Endothelial cell of umbilical vein (primary cell): ENCODE measurements at regions not wholly inside any gene's neighbourhood (a gene's known extent, or its start where the extent isn't known, plus 50 kb on each side); places are given as distances from the start of the nearest gene placed in this dataset.

Experiments
- BruUV-seq: library from RNA; stranded (reverse); fragments of 400-500 nt; replicated peaks from 2 replicates; lab custom pipeline; 2021; lab: Mats Ljungman, UMichigan
- CTCF ChIA-PET: fragments of 300-600, 350-600 bp; sonication (Branson Sonifier 250); formaldehyde crosslinking; loops from one replicate; lab custom pipeline; 2021; ENCODE audit warnings: antibody characterized with exemption, inconsistent platforms; lab: Charles Lee
- POLR2A ChIA-PET: fragments of 300-600, 350-600 bp; sonication (Branson Sonifier 250); formaldehyde crosslinking; loops from one replicate; lab custom pipeline; 2021; ENCODE audit warnings: antibody characterized with exemption, inconsistent platforms; lab: Charles Lee
- DNase-seq: peaks from one replicate; pipeline ENCODE4 v3.0.0-alpha.2; 2011; ENCODE audit warnings: low read depth, low spot score
- FAIRE-seq: peaks from 2 replicates; lab custom pipeline; 2011; peaks lifted over from hg19 to GRCh38; lab: Jason Lieb, UNC
- H2AFZ ChIP-seq: 2 replicates; pipeline ENCODE4 v1.6.0; 2012; ENCODE audit warnings: low read depth, low read length, control low read depth, inconsistent platforms
- H3K27ac ChIP-seq: 2 replicates; pipeline ENCODE4 v1.5.1; 2011; ENCODE audit warnings: low read depth, mild to moderate bottlenecking, control low read depth, low read length, moderate library complexity; ENCODE audit not compliant: insufficient read depth
- H3K27me3 ChIP-seq, 2 experiments: 2 replicates each; pipeline versions ENCODE4 v1.6.0 to v1.6.1; 2011; ENCODE audit warnings: low read length in 2 of 2, mixed read lengths in 1 of 2; ENCODE audit not compliant: control insufficient read depth in 2 of 2, insufficient read depth in 2 of 2
- H3K36me3 ChIP-seq, 2 experiments: 2 replicates in 1 of 2; 3 replicates in 1 of 2; pipeline ENCODE4 v1.5.1; 2011; ENCODE audit warnings: low read length in 2 of 2, mild to moderate bottlenecking in 1 of 2, moderate library complexity in 1 of 2; ENCODE audit not compliant: control insufficient read depth in 2 of 2, insufficient read depth in 2 of 2; ENCODE audit errors: extremely low read depth in 1 of 2
- H3K4me1 ChIP-seq: 3 replicates; pipeline ENCODE4 v1.5.1; 2011; ENCODE audit warnings: mild to moderate bottlenecking, low read length; ENCODE audit not compliant: control insufficient read depth, insufficient read depth; ENCODE audit errors: extremely low read depth
- H3K4me2 ChIP-seq: 2 replicates; pipeline ENCODE4 v1.6.1; 2011; ENCODE audit warnings: low read length, control low read depth, mixed read lengths; ENCODE audit not compliant: insufficient read depth
- H3K4me3 ChIP-seq, 3 experiments: fragments of 200-600 bp in 1 of 3; sonication (generic), shearing (Covaris generic) in 1 of 3; replicated peaks in 1 of 3; 2 replicates each; pipeline ENCODE4 v1.5.1; 2011 to 2016; ENCODE audit warnings: control low read depth in 3 of 3, low read length in 3 of 3, mild to moderate bottlenecking in 2 of 3, inconsistent platforms in 1 of 3, low read depth in 1 of 3, moderate library complexity in 1 of 3; ENCODE audit not compliant: insufficient read depth in 1 of 3
- H3K79me2 ChIP-seq: 2 replicates; pipeline ENCODE4 v1.6.0; 2012; ENCODE audit warnings: low read length, inconsistent platforms; ENCODE audit not compliant: control insufficient read depth, insufficient read depth
- H3K9ac ChIP-seq: replicated peaks from 2 replicates; pipeline ENCODE3; 2011; ENCODE audit warnings: low read length, control low read depth; ENCODE audit not compliant: insufficient read depth; ENCODE audit errors: extremely low read depth
- H3K9me1 ChIP-seq: replicated peaks from 3 replicates; pipeline ENCODE4 v1.6.0; 2011; ENCODE audit warnings: mild to moderate bottlenecking, low read length; ENCODE audit not compliant: control insufficient read depth, insufficient read depth; ENCODE audit errors: extremely low read depth
- H3K9me3 ChIP-seq: replicated peaks from 2 replicates; pipeline ENCODE4 v1.5.1; 2012; ENCODE audit warnings: low read length, inconsistent platforms; ENCODE audit not compliant: control insufficient read depth, insufficient read depth
- H4K20me1 ChIP-seq: replicated peaks from 2 replicates; pipeline ENCODE3; 2011; ENCODE audit warnings: mild to moderate bottlenecking, low read length; ENCODE audit not compliant: control insufficient read depth, insufficient read depth; ENCODE audit errors: extremely low read depth
- EZH2 ChIP-seq: IDR thresholded peaks from 2 replicates; pipeline ENCODE4 v1.6.1; 2012; ENCODE audit warnings: borderline replicate concordance, low read depth, mild to moderate bottlenecking, moderate library complexity, low read length, inconsistent platforms; ENCODE audit not compliant: severe bottlenecking
- FOS ChIP-seq: IDR thresholded peaks from 2 replicates; pipeline ENCODE4 v1.6.1; 2011; ENCODE audit warnings: mild to moderate bottlenecking, low read length, moderate library complexity, borderline replicate concordance; ENCODE audit not compliant: insufficient read depth
- GATA2 ChIP-seq: IDR thresholded peaks from 2 replicates; pipeline ENCODE4 v1.7.0; 2011; ENCODE audit warnings: low read depth, mild to moderate bottlenecking, moderate library complexity, mixed read lengths, low read length; ENCODE audit not compliant: insufficient read length, insufficient read depth
- JUN ChIP-seq: IDR thresholded peaks from 2 replicates; pipeline ENCODE4 v1.6.1; 2011; ENCODE audit warnings: borderline replicate concordance, low read depth; ENCODE audit not compliant: insufficient read length, insufficient read depth
- MYC ChIP-seq: IDR thresholded peaks from one replicate; pipeline ENCODE4 v1.6.1; 2011; ENCODE audit warnings: mild to moderate bottlenecking, low read depth, low read length
- POLR2A ChIP-seq: IDR thresholded peaks from 2 replicates; pipeline ENCODE4 v1.6.1; 2012; ENCODE audit warnings: low read depth, mild to moderate bottlenecking, control low read depth, low read length
- POLR2AphosphoS5 ChIP-seq: IDR thresholded peaks from 2 replicates; pipeline ENCODE4 v1.6.1; 2012; ENCODE audit warnings: low read depth, mild to moderate bottlenecking, control low read depth, low read length, moderate library complexity; ENCODE audit not compliant: insufficient read depth
- dilution Hi-C: fragments of 300-500 bp; cut with MboI; formaldehyde crosslinking; loops from one replicate; pipeline ENCODE4 v1.15.0; 2019; ENCODE audit warnings: low sequenced_read_pairs; ENCODE audit not compliant: extremely low pct_ligation_motif_present
- intact Hi-C: fragments of 100-400 bp; cut with micrococcal nuclease; formaldehyde crosslinking; loops from one replicate; pipeline ENCODE4 v1.10.0; 2022
- TF ChIP-seq, protein P1 (sequence below): IDR thresholded peaks from 2 replicates; pipeline ENCODE4 v1.6.1; 2011; ENCODE audit not compliant: insufficient read depth, insufficient read length
- TF ChIP-seq, protein P2 (sequence below), 2 donors: IDR thresholded peaks; 1 replicate in 1 of 2; 2 replicates in 1 of 2; pipeline ENCODE4 v1.5.1; 2011; ENCODE audit warnings: low read length in 2 of 2, mild to moderate bottlenecking in 2 of 2, moderate library complexity in 2 of 2, control low read depth in 1 of 2, inconsistent platforms in 1 of 2, low read depth in 1 of 2; ENCODE audit not compliant: insufficient read depth in 1 of 2; ENCODE audit errors: extremely low read depth in 1 of 2

DNA sequence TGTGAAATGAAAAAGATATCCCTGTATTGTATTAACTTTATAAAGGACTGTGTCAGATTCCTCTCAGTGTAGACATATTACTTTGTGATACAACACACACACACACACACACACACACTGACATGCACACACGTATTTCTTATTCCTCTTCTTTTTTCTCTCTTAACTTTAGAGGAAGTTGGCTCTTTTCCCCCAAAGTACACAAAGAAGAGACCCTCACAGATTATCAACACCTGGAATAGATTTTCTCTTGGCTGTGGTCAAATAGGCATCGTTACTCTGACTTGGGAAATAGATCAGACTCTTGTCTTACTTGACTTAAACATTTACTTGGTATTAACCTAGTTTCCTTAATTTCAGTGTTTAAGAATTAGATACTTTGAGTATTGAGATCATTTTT lies 792.8 kb downstream of the ADGRL2 start:
- Histone ChIP-seq H3K4me3 (no peak overlapping the region), H3K79me2 (no peaks in the 10 kb centered on the region), H3K4me2 (no peak overlapping the region), H3K36me3 (no peaks in the 10 kb centered on the region), H3K27me3 (no peaks in the 10 kb centered on the region), H3K9me3 (no peaks in the 10 kb centered on the region), H3K9ac (no peak overlapping the region), H4K20me1 (no peaks in the 10 kb centered on the region), H2AFZ (no peak overlapping the region), H3K4me1 (no peaks in the 10 kb centered on the region), H3K27ac (no peak overlapping the region), H3K9me1 (no peaks in the 10 kb centered on the region)
- no TSS peak for BruUV-seq
- no peak for DNase-seq
- ChIA-PET CTCF (no interaction called here), POLR2A (no interaction called here)
- FAIRE-seq, result no peak
- TF ChIP-seq POLR2AphosphoS5 (no peak), MYC (no peak), FOS (no peak), GATA2 (no peak), JUN (no peak), EZH2 (no peak), POLR2A (no peak)
- TF ChIP-seq, protein P1, sequence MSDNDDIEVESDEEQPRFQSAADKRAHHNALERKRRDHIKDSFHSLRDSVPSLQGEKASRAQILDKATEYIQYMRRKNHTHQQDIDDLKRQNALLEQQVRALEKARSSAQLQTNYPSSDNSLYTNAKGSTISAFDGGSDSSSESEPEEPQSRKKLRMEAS, result no peak
- TF ChIP-seq, protein P2, sequence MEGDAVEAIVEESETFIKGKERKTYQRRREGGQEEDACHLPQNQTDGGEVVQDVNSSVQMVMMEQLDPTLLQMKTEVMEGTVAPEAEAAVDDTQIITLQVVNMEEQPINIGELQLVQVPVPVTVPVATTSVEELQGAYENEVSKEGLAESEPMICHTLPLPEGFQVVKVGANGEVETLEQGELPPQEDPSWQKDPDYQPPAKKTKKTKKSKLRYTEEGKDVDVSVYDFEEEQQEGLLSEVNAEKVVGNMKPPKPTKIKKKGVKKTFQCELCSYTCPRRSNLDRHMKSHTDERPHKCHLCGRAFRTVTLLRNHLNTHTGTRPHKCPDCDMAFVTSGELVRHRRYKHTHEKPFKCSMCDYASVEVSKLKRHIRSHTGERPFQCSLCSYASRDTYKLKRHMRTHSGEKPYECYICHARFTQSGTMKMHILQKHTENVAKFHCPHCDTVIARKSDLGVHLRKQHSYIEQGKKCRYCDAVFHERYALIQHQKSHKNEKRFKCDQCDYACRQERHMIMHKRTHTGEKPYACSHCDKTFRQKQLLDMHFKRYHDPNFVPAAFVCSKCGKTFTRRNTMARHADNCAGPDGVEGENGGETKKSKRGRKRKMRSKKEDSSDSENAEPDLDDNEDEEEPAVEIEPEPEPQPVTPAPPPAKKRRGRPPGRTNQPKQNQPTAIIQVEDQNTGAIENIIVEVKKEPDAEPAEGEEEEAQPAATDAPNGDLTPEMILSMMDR (IDR thresholded peaks at IDR 0.05; ENCODE audit: extremely low read depth in 1 of 2, insufficient read depth in 1 of 2, low read depth in 1 of 2, low read length in 2 of 2), result no peak
- intact Hi-C loops (no loop called here), dilution Hi-C loops (no loop called here)
